ENCODE measurements at regions not wholly inside any gene's neighbourhood (a gene's known extent, or its start where the extent isn't known, plus 50 kb on each side); places are given as distances from the start of the nearest gene placed in this dataset.

GRCh38 chr4:152009983-152010709 lies 249.3 kb upstream of the GATB start:
- H3K36me3 ChIP-seq (ENCODE audit: low read depth) = no peaks in the 10 kb centered on the region
- intact Hi-C loops (cut with DNase I, micrococcal nuclease) = no loop called here
- no peak for TF ChIP-seq CTCF (IDR thresholded peaks at IDR 0.05)
- DNase-seq (no peak), ATAC-seq (no peak)
- H3K4me3 ChIP-seq = no peak overlapping the region
- no peaks in the 10 kb centered on the region for H3K4me1 ChIP-seq (ENCODE audit: low read depth)
- peaks cover 8% of the 10 kb centered on the region for H3K9me3 ChIP-seq

GRCh38 chr4:152009031-152009670 lies 248.3 kb upstream of the GATB start:
- Histone ChIP-seq H3K9me3 (peaks cover 8% of the 10 kb centered on the region), H3K4me3 (no peak overlapping the region), H3K36me3 (ENCODE audit: low read depth) (no peaks in the 10 kb centered on the region), H3K4me1 (ENCODE audit: low read depth) (no peaks in the 10 kb centered on the region)
- TF ChIP-seq CTCF (IDR thresholded peaks at IDR 0.05) = no peak
- ATAC-seq (no peak), DNase-seq (no peak)
- intact Hi-C loops (cut with DNase I, micrococcal nuclease) = no loop called here

- ATAC-seq (no peak), DNase-seq (no peak)
- H3K4me3 ChIP-seq = no peak overlapping the region
- intact Hi-C loops (cut with DNase I, micrococcal nuclease) = no loop called here
- H3K9me3 ChIP-seq = no peaks in the 10 kb centered on the region
- H3K36me3 ChIP-seq (ENCODE audit: low read depth) = no peaks in the 10 kb centered on the region
- no peak for TF ChIP-seq CTCF (IDR thresholded peaks at IDR 0.05)
- no peaks in the 10 kb centered on the region for H3K4me1 ChIP-seq (ENCODE audit: low read depth)
These were observed 246.3 kb upstream of the GATB start for GRCh38 chr4:152007111-152007510.

GRCh38 chr4:152004801-152005200 lies 244.0 kb upstream of the GATB start:
- Histone ChIP-seq H3K4me3 (no peak overlapping the region), H3K36me3 (ENCODE audit: low read depth) (no peaks in the 10 kb centered on the region), H3K4me1 (ENCODE audit: low read depth) (no peaks in the 10 kb centered on the region), H3K9me3 (no peaks in the 10 kb centered on the region)
- no peak for TF ChIP-seq CTCF (IDR thresholded peaks at IDR 0.05)
- DNase-seq = no peak
- ATAC-seq = no peak
- intact Hi-C loops (cut with DNase I, micrococcal nuclease) = no loop called here

GRCh38 chr4:152000518-152000917 lies 239.7 kb upstream of the GATB start:
- no peak for DNase-seq
- H3K9me3 ChIP-seq = no peaks in the 10 kb centered on the region
- no peaks in the 10 kb centered on the region for H3K36me3 ChIP-seq (ENCODE audit: low read depth)
- no peak for TF ChIP-seq CTCF (IDR thresholded peaks at IDR 0.05)
- ATAC-seq = no peak
- no peaks in the 10 kb centered on the region for H3K4me1 ChIP-seq (ENCODE audit: low read depth)
- intact Hi-C loops (cut with DNase I, micrococcal nuclease) = no loop called here
- H3K4me3 ChIP-seq = no peak overlapping the region
